Vagina (tissue), 2 donors: ENCODE measurements at regions not wholly inside any gene's neighbourhood (a gene's known extent, or its start where the extent isn't known, plus 50 kb on each side); places are given as distances from the start of the nearest gene placed in this dataset.

Source experiments
- DNase-seq, 2 donors: peaks; one replicate each; pipeline ENCODE4 v3.0.0-alpha.2; 2017; ENCODE audit errors: extremely low spot score in 2 of 2
- H3K27ac ChIP-seq: fragments of 200-600 bp; sonication (generic); one replicate; pipeline ENCODE4 v1.5.1; 2019
- H3K27me3 ChIP-seq: fragments of 200-600 bp; sonication (generic); one replicate; pipeline ENCODE4 v1.5.1; 2019
- H3K36me3 ChIP-seq, 2 donors: fragments of 200-600 bp; sonication (generic); one replicate each; pipeline ENCODE4 v1.5.1; 2017 to 2019
- H3K4me1 ChIP-seq: fragments of 200-600 bp; sonication (generic); one replicate; pipeline ENCODE4 v1.5.1; 2019
- H3K4me3 ChIP-seq, 2 donors: fragments of 200-600 bp; sonication (generic); 1 replicate in 1 of 2; 2 replicates in 1 of 2; pipeline ENCODE4 v1.5.1; 2016 to 2019
- H3K9me3 ChIP-seq: fragments of 200-600 bp; sonication (generic); one replicate; pipeline ENCODE4 v1.5.1; 2019
- CTCF ChIP-seq, 3 experiments: fragments of 450-650 bp in 2 of 3; fragments of 200-600 bp in 1 of 3; sonication (generic) in 1 of 3; IDR thresholded peaks; one replicate each; pipeline ENCODE4 v1.5.1; 2017 to 2019; ENCODE audit warnings: antibody characterized with exemption in 3 of 3, mild to moderate bottlenecking in 2 of 3, moderate library complexity in 2 of 3
- POLR2A ChIP-seq, 2 donors: fragments of 450-650 bp; IDR thresholded peaks; one replicate each; pipeline ENCODE4 v1.6.1; 2017; ENCODE audit warnings: antibody characterized with exemption in 2 of 2, mild to moderate bottlenecking in 2 of 2, moderate library complexity in 2 of 2
- POLR2AphosphoS5 ChIP-seq, 2 donors: sonication (generic); formaldehyde crosslinking; IDR thresholded peaks; one replicate each; pipeline ENCODE4 v1.9.0; 2017; ENCODE audit warnings: antibody characterized with exemption in 2 of 2, mild to moderate bottlenecking in 2 of 2, low read depth in 1 of 2; ENCODE audit not compliant: insufficient read depth in 1 of 2
- intact Hi-C: fragments of 100-400 bp; cut with DNase I; formaldehyde crosslinking; loops from one replicate; pipeline ENCODE4 v1.15.1; 2023

- Histone ChIP-seq H3K4me3 (no peak overlapping the region), H3K9me3 (no peaks in the 10 kb centered on the region), H3K27me3 (no peaks in the 10 kb centered on the region), H3K4me1 (no peaks in the 10 kb centered on the region), H3K36me3 (no peaks in the 10 kb centered on the region), H3K27ac (no peak overlapping the region)
- TF ChIP-seq CTCF (IDR thresholded peaks at IDR 0.05) (no peak), POLR2AphosphoS5 (IDR thresholded peaks at IDR 0.05; ENCODE audit: insufficient read depth in 1 of 2, low read depth in 1 of 2) (no peak)
- no peak for DNase-seq
- intact Hi-C loops, result no loop called here
These were observed 77.9 kb downstream of the TSN start for GRCh38 chr2:121833358-121833723.

DNA sequence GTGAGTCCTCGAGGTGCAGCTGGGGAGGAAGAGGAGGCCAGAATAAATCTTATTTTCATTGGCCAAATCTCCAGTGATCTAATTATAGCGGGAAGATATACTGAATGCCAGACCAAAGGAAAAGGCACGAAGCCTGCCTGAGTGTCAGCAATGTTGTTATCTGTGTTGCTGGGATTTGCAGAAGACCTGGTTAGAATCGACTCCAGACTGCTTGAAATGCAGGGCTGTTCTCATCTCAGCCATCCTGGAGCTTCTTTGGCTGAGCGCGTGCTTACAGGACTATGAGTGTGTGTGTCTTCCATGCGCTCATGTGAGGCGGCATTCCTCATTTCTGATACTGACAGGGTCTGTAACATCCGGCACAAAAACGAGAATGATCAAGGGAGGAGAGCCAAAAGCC, 81.2 kb downstream of the TSN start:
- no peaks in the 10 kb centered on the region for H3K4me1 ChIP-seq
- H3K36me3 ChIP-seq, result no peaks in the 10 kb centered on the region
- no peaks in the 10 kb centered on the region for H3K9me3 ChIP-seq
- H3K27me3 ChIP-seq, result no peaks in the 10 kb centered on the region
- TF ChIP-seq POLR2A (IDR thresholded peaks at IDR 0.05) (no peak), CTCF (IDR thresholded peaks at IDR 0.05) (no peak), POLR2AphosphoS5 (IDR thresholded peaks at IDR 0.05; ENCODE audit: insufficient read depth in 1 of 2, low read depth in 1 of 2) (no peak)
- intact Hi-C loops, result no loop called here
- DNase-seq, result no peak
- H3K27ac ChIP-seq, result no peak overlapping the region
- no peak overlapping the region for H3K4me3 ChIP-seq

DNA sequence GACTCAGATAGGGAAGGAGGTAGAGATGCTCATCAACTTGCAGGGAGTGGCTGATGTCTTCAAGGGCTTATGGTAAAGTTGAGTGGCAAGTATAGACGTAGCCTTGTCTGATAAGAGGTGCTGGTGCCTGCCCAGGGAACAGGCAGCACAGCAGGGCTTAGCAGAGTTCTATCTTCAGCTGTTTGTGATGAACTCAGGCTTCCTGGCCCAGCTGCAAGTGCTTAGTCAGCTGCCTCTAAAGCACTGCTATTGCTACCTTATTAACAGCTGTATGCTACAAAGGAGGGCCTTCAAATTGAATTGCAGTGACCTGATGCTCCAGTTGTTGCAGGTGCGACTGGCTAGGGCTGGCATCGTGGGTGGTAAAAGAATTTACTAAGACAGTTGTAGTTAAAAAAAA, 82.1 kb downstream of the TSN start:
- Histone ChIP-seq H3K36me3 (no peaks in the 10 kb centered on the region), H3K27ac (no peak overlapping the region), H3K4me3 (no peak overlapping the region), H3K9me3 (no peaks in the 10 kb centered on the region), H3K4me1 (no peaks in the 10 kb centered on the region), H3K27me3 (no peaks in the 10 kb centered on the region)
- no peak for TF ChIP-seq CTCF (IDR thresholded peaks at IDR 0.05)
- TF ChIP-seq POLR2AphosphoS5 (IDR thresholded peaks at IDR 0.05; ENCODE audit: insufficient read depth in 1 of 2, low read depth in 1 of 2), result no peak
- TF ChIP-seq POLR2A (IDR thresholded peaks at IDR 0.05), result no peak
- no peak for DNase-seq
- intact Hi-C loops, result no loop called here

DNA sequence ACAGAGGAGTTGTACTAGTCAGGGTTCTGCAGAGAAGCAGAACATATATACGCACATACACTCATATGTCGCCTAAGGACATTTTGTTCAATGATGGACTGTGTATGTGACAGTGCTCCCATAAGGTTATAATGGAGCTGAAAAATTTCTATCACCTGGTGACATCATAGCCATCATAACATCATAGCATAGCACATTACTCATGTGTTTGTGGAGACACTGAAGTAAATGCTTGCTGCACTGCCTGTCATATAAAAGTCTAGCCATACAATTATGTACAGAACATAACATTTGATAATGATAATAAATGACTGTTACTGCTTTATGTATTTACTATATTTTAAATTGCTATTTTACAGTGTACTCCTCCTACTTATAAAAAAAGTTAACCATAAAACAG, 83.1 kb downstream of the TSN start:
- Histone ChIP-seq H3K4me1 (no peaks in the 10 kb centered on the region), H3K27ac (no peak overlapping the region), H3K9me3 (no peaks in the 10 kb centered on the region), H3K4me3 (no peak overlapping the region), H3K36me3 (no peaks in the 10 kb centered on the region), H3K27me3 (no peaks in the 10 kb centered on the region)
- TF ChIP-seq CTCF (IDR thresholded peaks at IDR 0.05) (no peak), POLR2AphosphoS5 (IDR thresholded peaks at IDR 0.05; ENCODE audit: insufficient read depth in 1 of 2, low read depth in 1 of 2) (no peak), POLR2A (IDR thresholded peaks at IDR 0.05) (no peak)
- intact Hi-C loops, result no loop called here
- DNase-seq, result no peak

GRCh38 chr2:121839584-121839983, 84.1 kb downstream of the TSN start:
- TF ChIP-seq CTCF (IDR thresholded peaks at IDR 0.05) (no peak), POLR2AphosphoS5 (IDR thresholded peaks at IDR 0.05; ENCODE audit: insufficient read depth in 1 of 2, low read depth in 1 of 2) (no peak), POLR2A (IDR thresholded peaks at IDR 0.05) (no peak)

More at GRCh38 chr2:121839584-121839983, 84.1 kb downstream of the TSN start:
- DNase-seq, result no peak
- Histone ChIP-seq H3K36me3 (no peaks in the 10 kb centered on the region), H3K4me3 (no peak overlapping the region), H3K27me3 (no peaks in the 10 kb centered on the region), H3K9me3 (no peaks in the 10 kb centered on the region), H3K27ac (no peak overlapping the region), H3K4me1 (no peaks in the 10 kb centered on the region)
- intact Hi-C loops, result no loop called here
